SK-N-SH treated with all-trans-retinoic acid at 6 μM for 48 hours (cell line): ENCODE measurements at regions not wholly inside any gene's neighbourhood (a gene's known extent, or its start where the extent isn't known, plus 50 kb on each side); places are given as distances from the start of the nearest gene placed in this dataset.

ENCODE experiments used
- ATAC-seq: fragments of 200-7000 bp; cut with Tn5 transposase; 3 replicates; pipeline ENCODE4 v1.9.1; 2020; ENCODE audit warnings: mild to moderate bottlenecking, moderate library complexity
- BACH2 ChIP-seq: fragments of 250-450 bp; sonication (Bioruptor Pico); IDR thresholded peaks from 2 replicates; pipeline ENCODE4 v1.9.0; 2021; ENCODE audit warnings: mild to moderate bottlenecking, borderline replicate concordance
- CSDC2 ChIP-seq: fragments of 250-450 bp; sonication (Bioruptor Pico); IDR thresholded peaks from 2 replicates; pipeline ENCODE4 v1.5.0; 2020; ENCODE audit warnings: mild to moderate bottlenecking, moderate library complexity
- ESRRG ChIP-seq: fragments of 250-450 bp; sonication (Bioruptor Pico); IDR thresholded peaks from 2 replicates; pipeline ENCODE4 v1.6.1; 2021; ENCODE audit warnings: mild to moderate bottlenecking
- GLIS3 ChIP-seq: fragments of 250-450 bp; sonication (Bioruptor Pico); IDR thresholded peaks from 2 replicates; pipeline ENCODE4 v1.5.0; 2020; ENCODE audit warnings: mild to moderate bottlenecking, moderate library complexity
- ISL1 ChIP-seq: fragments of 250-450 bp; sonication (Bioruptor Pico); IDR thresholded peaks from 2 replicates; pipeline ENCODE4 v2.1.2; 2022; ENCODE audit warnings: mild to moderate bottlenecking, moderate library complexity
- OSR1 ChIP-seq: fragments of 250-450 bp; sonication (Bioruptor Pico); IDR thresholded peaks from 2 replicates; pipeline ENCODE4 v1.8.0; 2022; ENCODE audit warnings: moderate library complexity, mild to moderate bottlenecking, inconsistent platforms
- POU6F1 ChIP-seq: fragments of 250-450 bp; sonication (Bioruptor Pico); IDR thresholded peaks from 2 replicates; pipeline ENCODE4 v1.8.0; 2021; ENCODE audit warnings: low read depth, mild to moderate bottlenecking, moderate library complexity, borderline replicate concordance
- PPARA ChIP-seq: fragments of 250-450 bp; sonication (Bioruptor Pico); IDR thresholded peaks from 2 replicates; pipeline ENCODE4 v1.5.0; 2020; ENCODE audit warnings: mild to moderate bottlenecking, borderline replicate concordance
- RARB ChIP-seq: fragments of 250-450 bp; sonication (Bioruptor Pico); IDR thresholded peaks from 2 replicates; pipeline ENCODE4 v1.8.0; 2021; ENCODE audit warnings: mild to moderate bottlenecking, moderate library complexity
- SNAI2 ChIP-seq: fragments of 250-450 bp; sonication (Bioruptor Pico); IDR thresholded peaks from 2 replicates; pipeline ENCODE4 v1.5.0; 2020; ENCODE audit warnings: mild to moderate bottlenecking, moderate library complexity
- TOX ChIP-seq: fragments of 250-450 bp; sonication (Bioruptor Pico); IDR thresholded peaks from 2 replicates; pipeline ENCODE4 v1.8.0; 2021; ENCODE audit warnings: mild to moderate bottlenecking, moderate library complexity, borderline replicate concordance
- ZC3H10 ChIP-seq: fragments of 250-450 bp; sonication (Bioruptor Pico); IDR thresholded peaks from 2 replicates; pipeline ENCODE4 v1.5.1; 2021; ENCODE audit warnings: mild to moderate bottlenecking, moderate library complexity
- ZFP3 ChIP-seq: fragments of 250-450 bp; sonication (Bioruptor Pico); IDR thresholded peaks from 2 replicates; pipeline ENCODE4 v1.5.0; 2020; ENCODE audit warnings: mild to moderate bottlenecking, moderate library complexity
- ZFP30 ChIP-seq: fragments of 450-650 bp; formaldehyde crosslinking; IDR thresholded peaks from 2 replicates; pipeline ENCODE4 v1.5.0; 2022; ENCODE audit warnings: mild to moderate bottlenecking, moderate library complexity
- ZNF565 ChIP-seq: fragments of 450-650 bp; formaldehyde crosslinking; conservative IDR thresholded peaks from 2 replicates; pipeline ENCODE4 v1.5.0; 2020; ENCODE audit warnings: low read depth, mild to moderate bottlenecking, moderate library complexity
- ZNF70 ChIP-seq: fragments of 450-650 bp; formaldehyde crosslinking; IDR thresholded peaks from 2 replicates; pipeline ENCODE4 v1.5.0; 2020; ENCODE audit warnings: mild to moderate bottlenecking, moderate library complexity
- TF ChIP-seq, protein P1 (sequence below): fragments of 250-450 bp; sonication (Bioruptor Pico); IDR thresholded peaks from 2 replicates; pipeline ENCODE4 v1.8.0; 2020; ENCODE audit warnings: mild to moderate bottlenecking, moderate library complexity, borderline replicate concordance
- TF ChIP-seq, protein P2 (sequence below): fragments of 250-450 bp; sonication (Bioruptor Pico); IDR thresholded peaks from 2 replicates; pipeline ENCODE4 v1.5.1; 2020; ENCODE audit warnings: low read depth, mild to moderate bottlenecking, moderate library complexity

DNA sequence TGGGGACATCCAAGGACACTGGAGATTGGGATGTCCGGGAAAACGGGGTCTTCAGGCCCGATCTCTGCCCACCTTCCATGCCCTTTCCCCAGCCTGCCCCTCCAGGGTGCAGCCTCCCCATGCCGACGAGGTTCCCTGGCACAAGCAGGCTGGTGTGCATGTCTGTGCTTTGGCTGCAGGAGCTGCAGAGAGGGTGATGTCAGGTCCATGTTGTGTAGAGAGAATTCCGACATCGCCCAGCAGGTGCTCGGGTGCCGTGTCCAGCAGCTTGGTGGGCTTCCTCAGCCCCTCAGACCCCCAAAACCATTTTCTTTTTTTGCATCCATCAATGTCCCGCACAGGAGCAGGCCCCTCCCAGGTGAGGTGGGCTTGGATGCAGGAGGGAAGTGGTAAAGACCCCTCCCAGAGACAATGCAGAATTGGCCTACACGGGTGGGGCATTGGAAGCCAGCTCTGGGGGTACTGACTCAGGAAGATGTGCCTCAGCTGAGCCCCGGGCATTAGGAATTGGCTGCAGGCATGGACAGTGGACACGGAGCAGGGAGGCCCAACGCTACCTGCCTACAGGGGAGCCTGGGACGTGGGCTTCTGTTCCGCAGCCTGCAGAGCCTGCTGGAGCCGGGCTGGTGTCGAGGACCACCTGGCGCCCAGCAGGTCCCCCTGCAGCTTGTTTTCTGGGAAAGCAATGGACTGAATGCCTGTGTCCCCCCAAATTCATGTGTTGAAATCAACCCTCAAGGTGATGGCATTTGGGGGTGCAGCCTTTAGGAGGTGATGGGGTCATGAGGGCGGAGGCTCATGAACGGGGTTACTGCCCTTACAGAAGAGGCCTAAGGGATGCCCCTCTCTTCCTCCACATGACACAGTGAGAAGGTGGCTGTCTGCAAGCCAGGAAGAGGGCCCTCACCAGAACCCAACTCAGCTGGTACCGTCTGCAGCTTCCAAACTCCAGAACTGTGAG, 97.5 kb downstream of the METRNL start:
- TF ChIP-seq TOX = no peak
- TF ChIP-seq BACH2 (CRISPR knock-in tag) = no peak
- TF ChIP-seq ZFP3 (CRISPR knock-in tag) = no peak
- no peak for TF ChIP-seq ISL1
- TF ChIP-seq, protein P1, sequence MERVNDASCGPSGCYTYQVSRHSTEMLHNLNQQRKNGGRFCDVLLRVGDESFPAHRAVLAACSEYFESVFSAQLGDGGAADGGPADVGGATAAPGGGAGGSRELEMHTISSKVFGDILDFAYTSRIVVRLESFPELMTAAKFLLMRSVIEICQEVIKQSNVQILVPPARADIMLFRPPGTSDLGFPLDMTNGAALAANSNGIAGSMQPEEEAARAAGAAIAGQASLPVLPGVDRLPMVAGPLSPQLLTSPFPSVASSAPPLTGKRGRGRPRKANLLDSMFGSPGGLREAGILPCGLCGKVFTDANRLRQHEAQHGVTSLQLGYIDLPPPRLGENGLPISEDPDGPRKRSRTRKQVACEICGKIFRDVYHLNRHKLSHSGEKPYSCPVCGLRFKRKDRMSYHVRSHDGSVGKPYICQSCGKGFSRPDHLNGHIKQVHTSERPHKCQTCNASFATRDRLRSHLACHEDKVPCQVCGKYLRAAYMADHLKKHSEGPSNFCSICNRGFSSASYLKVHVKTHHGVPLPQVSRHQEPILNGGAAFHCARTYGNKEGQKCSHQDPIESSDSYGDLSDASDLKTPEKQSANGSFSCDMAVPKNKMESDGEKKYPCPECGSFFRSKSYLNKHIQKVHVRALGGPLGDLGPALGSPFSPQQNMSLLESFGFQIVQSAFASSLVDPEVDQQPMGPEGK (CRISPR knock-in tag) = no peak
- no peak for TF ChIP-seq RARB (CRISPR knock-in tag)
- TF ChIP-seq CSDC2 (CRISPR knock-in tag) = no peak
- no peak for TF ChIP-seq SNAI2 (CRISPR knock-in tag)

GRCh38 chr17:83177611-83178532, 98.5 kb downstream of the METRNL start:
- no peak for ATAC-seq
- no peak for TF ChIP-seq PPARA (CRISPR knock-in tag)
- no peak for TF ChIP-seq SNAI2 (CRISPR knock-in tag)
- no peak for TF ChIP-seq GLIS3 (CRISPR knock-in tag)

More for the DNA sequence above, 97.5 kb downstream of the METRNL start:
- no peak for ATAC-seq

- no peak for ATAC-seq
- no peak for TF ChIP-seq ZNF70 (CRISPR knock-in tag)
- TF ChIP-seq ZC3H10 (CRISPR knock-in tag) = no peak
- TF ChIP-seq CSDC2 (CRISPR knock-in tag) = no peak
- no peak for TF ChIP-seq PPARA (CRISPR knock-in tag)
- no peak for TF ChIP-seq SNAI2 (CRISPR knock-in tag)
- TF ChIP-seq ZFP30 (CRISPR knock-in tag) = no peak
- no peak for TF ChIP-seq ESRRG (CRISPR knock-in tag)
- TF ChIP-seq OSR1 (CRISPR knock-in tag) = no peak
- no peak for TF ChIP-seq ISL1
- TF ChIP-seq ZNF565 = no peak
- no peak for TF ChIP-seq BACH2 (CRISPR knock-in tag)
Measured at GRCh38 chr17:83178533-83179304, 99.3 kb downstream of the METRNL start.

- TF ChIP-seq POU6F1 (no peak), PPARA (CRISPR knock-in tag) (no peak), GLIS3 (CRISPR knock-in tag) (no peak)
- TF ChIP-seq, protein P1 (CRISPR knock-in tag) = no peak
- TF ChIP-seq, protein P2, sequence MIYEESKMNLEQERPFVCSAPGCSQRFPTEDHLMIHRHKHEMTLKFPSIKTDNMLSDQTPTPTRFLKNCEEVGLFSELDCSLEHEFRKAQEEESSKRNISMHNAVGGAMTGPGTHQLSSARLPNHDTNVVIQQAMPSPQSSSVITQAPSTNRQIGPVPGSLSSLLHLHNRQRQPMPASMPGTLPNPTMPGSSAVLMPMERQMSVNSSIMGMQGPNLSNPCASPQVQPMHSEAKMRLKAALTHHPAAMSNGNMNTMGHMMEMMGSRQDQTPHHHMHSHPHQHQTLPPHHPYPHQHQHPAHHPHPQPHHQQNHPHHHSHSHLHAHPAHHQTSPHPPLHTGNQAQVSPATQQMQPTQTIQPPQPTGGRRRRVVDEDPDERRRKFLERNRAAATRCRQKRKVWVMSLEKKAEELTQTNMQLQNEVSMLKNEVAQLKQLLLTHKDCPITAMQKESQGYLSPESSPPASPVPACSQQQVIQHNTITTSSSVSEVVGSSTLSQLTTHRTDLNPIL (CRISPR knock-in tag) = no peak
- ATAC-seq = no peak
Measured at GRCh38 chr17:83179374-83179773, 100.0 kb downstream of the METRNL start.
